PC-9 (cell line): ENCODE measurements at regions not wholly inside any gene's neighbourhood (a gene's known extent, or its start where the extent isn't known, plus 50 kb on each side); places are given as distances from the start of the nearest gene placed in this dataset.
"Not testable (repeated sequence)": the region's sequence is repeated elsewhere in the genome, so short reads cannot be mapped to it uniquely, and the experiment has no call there.

Experiments
- BruUV-seq: library from RNA; stranded (reverse); fragments of 400-500 nt; replicated peaks from 2 replicates; lab custom pipeline; 2021; lab: Mats Ljungman, UMichigan
- CTCF ChIA-PET: fragments of 300-600 bp; sonication (Branson Sonifier 250); formaldehyde crosslinking; loops from one replicate; lab custom pipeline; 2022; ENCODE audit warnings: antibody characterized with exemption; lab: Charles Lee
- POLR2A ChIA-PET: fragments of 300-600 bp; sonication (Branson Sonifier 250); formaldehyde crosslinking; loops from one replicate; lab custom pipeline; 2022; ENCODE audit warnings: antibody characterized with exemption; ENCODE audit not compliant: unreplicated experiment; lab: Charles Lee
- DNase-seq, 2 experiments: peaks; one replicate each; pipeline versions ENCODE4 v3.0.0 to v3.0.0-alpha.2; 2015 to 2022; ENCODE audit warnings: mixed read lengths in 1 of 2
- H2AFZ ChIP-seq: fragments of 200-600 bp; sonication (generic); 2 replicates; pipeline ENCODE4 v1.8.1; 2017; ENCODE audit warnings: antibody characterized with exemption
- H3F3A ChIP-seq: fragments of 200-600 bp; sonication (generic); 2 replicates; pipeline ENCODE4 v1.8.1; 2017; ENCODE audit warnings: antibody characterized with exemption, mild to moderate bottlenecking, low read depth; ENCODE audit not compliant: insufficient read depth
- H3K27ac ChIP-seq: fragments of 200-600 bp; sonication (generic); 2 replicates; pipeline ENCODE4 v1.6.1; 2016; ENCODE audit warnings: mixed run types
- H3K27me3 ChIP-seq: fragments of 200-600 bp; sonication (generic); 2 replicates; pipeline ENCODE4 v1.6.1; 2016; ENCODE audit warnings: low read depth, mixed run types; ENCODE audit not compliant: insufficient read depth
- H3K36me3 ChIP-seq: fragments of 200-600 bp; sonication (generic); 2 replicates; pipeline ENCODE4 v1.6.1; 2016; ENCODE audit warnings: low read depth, mixed run types
- H3K4me1 ChIP-seq: fragments of 200-600 bp; sonication (generic); replicated peaks from 2 replicates; pipeline ENCODE4 v1.6.1; 2016; ENCODE audit warnings: mixed run types; ENCODE audit not compliant: insufficient read depth
- H3K4me2 ChIP-seq: fragments of 200-600 bp; sonication (generic); 2 replicates; pipeline ENCODE4 v1.6.1; 2017; ENCODE audit warnings: mixed run types
- H3K4me3 ChIP-seq: fragments of 200-600 bp; sonication (generic); 2 replicates; pipeline ENCODE4 v1.6.1; 2016; ENCODE audit warnings: mixed run types
- H3K79me2 ChIP-seq: fragments of 200-600 bp; sonication (generic); 2 replicates; pipeline ENCODE4 v1.6.1; 2017; ENCODE audit warnings: low read depth, mixed run types
- H3K9me2 ChIP-seq: fragments of 200-600 bp; sonication (generic); 2 replicates; pipeline ENCODE4 v1.8.1; 2017; ENCODE audit warnings: mild to moderate bottlenecking; ENCODE audit not compliant: insufficient read depth
- H3K9me3 ChIP-seq: fragments of 200-600 bp; sonication (generic); 2 replicates; pipeline ENCODE4 v1.8.1; 2016; ENCODE audit warnings: low read depth; ENCODE audit not compliant: insufficient read depth
- H4K20me1 ChIP-seq: fragments of 200-600 bp; sonication (generic); 2 replicates; pipeline ENCODE4 v1.8.1; 2017; ENCODE audit not compliant: insufficient read depth
- EZH2 ChIP-seq: fragments of 200-600 bp; sonication (generic); IDR thresholded peaks from 2 replicates; pipeline ENCODE4 v1.8.0; 2017; ENCODE audit warnings: antibody characterized with exemption, low read depth
- intact Hi-C: fragments of 100-400 bp; cut with micrococcal nuclease; formaldehyde crosslinking; loops from one replicate; pipeline ENCODE4 v1.10.0; 2022; ENCODE audit not compliant: unreplicated experiment
- TF ChIP-seq, protein P1 (sequence below): fragments of 200-600 bp; sonication (generic); conservative IDR thresholded peaks from 2 replicates; pipeline ENCODE4 v1.6.1; 2017; ENCODE audit warnings: mixed run types, antibody characterized with exemption, mild to moderate bottlenecking, moderate library complexity

DNA sequence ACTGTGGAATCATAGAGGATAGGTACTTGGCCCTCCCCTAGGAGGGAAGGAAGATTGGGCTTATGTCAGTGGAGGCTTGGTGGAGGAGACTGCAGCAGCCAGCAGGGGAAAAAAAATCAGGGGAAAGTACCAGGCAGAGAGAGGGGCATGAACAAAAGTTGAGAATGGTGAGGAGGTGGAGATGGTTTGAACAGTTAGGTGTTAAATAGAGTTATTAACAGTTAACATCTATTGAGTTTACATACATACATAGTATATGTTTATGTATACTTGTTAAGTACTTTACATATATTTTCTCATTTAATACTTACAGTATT, 136.5 kb upstream of the HNRNPU start:
- Histone ChIP-seq H3K36me3 (no peaks in the 10 kb centered on the region), H2AFZ (no peak overlapping the region), H3K27me3 (no peaks in the 10 kb centered on the region), H3K4me1 (no peaks in the 10 kb centered on the region), H3K9me2 (no peaks in the 10 kb centered on the region), H3K27ac (no peak overlapping the region), H3K4me3 (no peak overlapping the region), H3K79me2 (no peaks in the 10 kb centered on the region), H3K9me3 (no peaks in the 10 kb centered on the region), H3F3A (no peaks in the 10 kb centered on the region), H3K4me2 (no peak overlapping the region), H4K20me1 (no peaks in the 10 kb centered on the region)
- no TSS peak for BruUV-seq
- POLR2A ChIA-PET = no interaction called here
- no peak for DNase-seq
- intact Hi-C loops = no loop called here
- TF ChIP-seq, protein P1, sequence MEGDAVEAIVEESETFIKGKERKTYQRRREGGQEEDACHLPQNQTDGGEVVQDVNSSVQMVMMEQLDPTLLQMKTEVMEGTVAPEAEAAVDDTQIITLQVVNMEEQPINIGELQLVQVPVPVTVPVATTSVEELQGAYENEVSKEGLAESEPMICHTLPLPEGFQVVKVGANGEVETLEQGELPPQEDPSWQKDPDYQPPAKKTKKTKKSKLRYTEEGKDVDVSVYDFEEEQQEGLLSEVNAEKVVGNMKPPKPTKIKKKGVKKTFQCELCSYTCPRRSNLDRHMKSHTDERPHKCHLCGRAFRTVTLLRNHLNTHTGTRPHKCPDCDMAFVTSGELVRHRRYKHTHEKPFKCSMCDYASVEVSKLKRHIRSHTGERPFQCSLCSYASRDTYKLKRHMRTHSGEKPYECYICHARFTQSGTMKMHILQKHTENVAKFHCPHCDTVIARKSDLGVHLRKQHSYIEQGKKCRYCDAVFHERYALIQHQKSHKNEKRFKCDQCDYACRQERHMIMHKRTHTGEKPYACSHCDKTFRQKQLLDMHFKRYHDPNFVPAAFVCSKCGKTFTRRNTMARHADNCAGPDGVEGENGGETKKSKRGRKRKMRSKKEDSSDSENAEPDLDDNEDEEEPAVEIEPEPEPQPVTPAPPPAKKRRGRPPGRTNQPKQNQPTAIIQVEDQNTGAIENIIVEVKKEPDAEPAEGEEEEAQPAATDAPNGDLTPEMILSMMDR = no peak
- no peak for TF ChIP-seq EZH2
- CTCF ChIA-PET = no interaction called here

DNA sequence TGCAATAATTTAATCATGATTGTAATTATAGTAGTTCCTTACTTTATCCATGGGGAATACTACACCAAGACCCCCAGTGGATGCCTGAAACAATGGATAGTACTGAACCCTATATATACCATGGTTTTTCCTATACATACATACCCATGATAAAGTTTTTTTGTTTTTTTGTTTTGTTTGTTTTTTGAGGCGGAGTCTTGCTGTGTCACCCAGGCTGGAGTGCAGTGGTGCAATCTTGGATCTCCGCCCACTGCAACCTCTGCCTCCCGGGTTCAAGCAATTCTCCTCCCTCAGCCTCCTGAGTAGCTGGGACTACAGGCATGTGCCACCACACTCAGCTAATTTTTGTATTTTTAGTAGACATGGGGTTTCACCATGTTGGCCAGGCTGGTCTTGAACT, 135.3 kb upstream of the HNRNPU start:
- H3K4me2 ChIP-seq, DNase-seq, H3K27me3 ChIP-seq, BruUV-seq, intact Hi-C loops, CTCF ChIA-PET, H3K27ac ChIP-seq, H2AFZ ChIP-seq, H3K36me3 ChIP-seq, H3K9me3 ChIP-seq, H3K4me3 ChIP-seq, H3F3A ChIP-seq, POLR2A ChIA-PET, H3K79me2 ChIP-seq, H3K9me2 ChIP-seq, H4K20me1 ChIP-seq, H3K4me1 ChIP-seq: not testable (repeated sequence)

DNA sequence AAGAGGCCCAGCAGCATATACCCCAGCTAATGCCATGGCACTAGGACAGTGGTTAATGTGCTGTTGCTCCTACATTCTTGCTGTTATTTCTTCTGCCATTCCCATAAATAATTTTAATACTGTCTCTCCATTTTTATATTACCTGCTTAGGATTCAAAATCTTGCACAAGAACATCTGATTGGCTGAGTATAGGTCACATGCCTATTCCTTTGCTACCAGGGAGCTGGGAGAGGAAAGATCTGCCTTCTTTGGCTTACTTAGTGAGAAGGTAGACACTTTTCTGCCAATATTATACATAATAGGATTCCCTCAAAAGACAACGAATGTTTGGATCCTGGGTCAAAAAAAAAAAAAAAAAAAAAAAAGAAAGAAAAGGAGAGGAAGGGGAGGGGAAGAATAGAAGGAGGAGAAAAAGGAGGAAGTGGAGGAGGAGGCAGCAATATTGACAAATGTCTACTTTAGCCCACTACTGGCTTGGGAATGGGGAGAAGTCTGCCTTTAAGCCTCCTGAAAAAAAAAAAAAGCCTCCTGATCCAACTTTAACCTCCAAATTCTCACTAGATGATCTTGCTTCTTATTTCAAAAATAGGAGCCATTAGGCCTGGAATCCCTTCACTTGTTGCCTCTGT, 134.5 kb upstream of the HNRNPU start:
- no TSS peak for BruUV-seq
- H3K27me3 ChIP-seq = no peaks in the 10 kb centered on the region
- ChIA-PET CTCF (no interaction called here), POLR2A (no interaction called here)
- no peaks in the 10 kb centered on the region for H3K9me2 ChIP-seq
- no peak overlapping the region for H3K4me2 ChIP-seq
- H3K4me3 ChIP-seq = no peak overlapping the region
- no peaks in the 10 kb centered on the region for H3K4me1 ChIP-seq
- TF ChIP-seq, protein P1 = no peak
- TF ChIP-seq EZH2 = no peak
- no peak for DNase-seq
- H3F3A ChIP-seq = no peaks in the 10 kb centered on the region
- H3K9me3 ChIP-seq = no peaks in the 10 kb centered on the region
- no peak overlapping the region for H3K27ac ChIP-seq
- no peaks in the 10 kb centered on the region for H3K79me2 ChIP-seq
- H4K20me1 ChIP-seq = no peaks in the 10 kb centered on the region
- no peaks in the 10 kb centered on the region for H3K36me3 ChIP-seq
- intact Hi-C loops = no loop called here
- H2AFZ ChIP-seq = no peak overlapping the region
